HL-60 (cell line): ENCODE measurements at regions not wholly inside any gene's neighbourhood (a gene's known extent, or its start where the extent isn't known, plus 50 kb on each side); places are given as distances from the start of the nearest gene placed in this dataset.
"Not testable (repeated sequence)": the region's sequence is repeated elsewhere in the genome, so short reads cannot be mapped to it uniquely, and the experiment has no call there.

Source experiments
- DNase-seq, 2 experiments: peaks; one replicate each; pipeline ENCODE4 v3.0.0-alpha.2; 2010 to 2020; ENCODE audit warnings: low read depth in 1 of 2, low spot score in 1 of 2
- H3K27ac ChIP-seq: fragments of 250-450 bp; sonication (Bioruptor Pico); replicated peaks from 2 replicates; pipeline ENCODE4 v1.5.1; 2020; ENCODE audit warnings: mild to moderate bottlenecking, moderate library complexity
- H3K27me3 ChIP-seq: fragments of 250-450 bp; sonication (Bioruptor Pico); 2 replicates; pipeline ENCODE4 v1.5.1; 2021; ENCODE audit warnings: mild to moderate bottlenecking, moderate library complexity; ENCODE audit not compliant: insufficient read depth, poor library complexity, severe bottlenecking
- H3K4me3 ChIP-seq: replicated peaks from 2 replicates; pipeline ENCODE4 v1.5.1; 2011; ENCODE audit warnings: mild to moderate bottlenecking, control low read depth, low read length; ENCODE audit not compliant: insufficient read depth
- GABPA ChIP-seq: IDR thresholded peaks from 2 replicates; pipeline ENCODE4 v1.6.1; 2012; ENCODE audit warnings: low read depth
- POLR2AphosphoS5 ChIP-seq: IDR thresholded peaks from 2 replicates; pipeline ENCODE4 v1.6.1; 2012; ENCODE audit warnings: low read depth
- SPI1 ChIP-seq: IDR thresholded peaks from 2 replicates; pipeline ENCODE4 v1.6.1; 2012; ENCODE audit warnings: low read depth, mild to moderate bottlenecking, borderline replicate concordance
- TF ChIP-seq, protein P1 (sequence below): IDR thresholded peaks from 2 replicates; pipeline ENCODE4 v1.6.1; 2012; ENCODE audit warnings: low read depth; ENCODE audit not compliant: insufficient replicate concordance
- TF ChIP-seq, protein P2 (sequence below): IDR thresholded peaks from one replicate; pipeline ENCODE4 v1.5.1; 2011; ENCODE audit warnings: low read length, control low read depth, inconsistent platforms; ENCODE audit not compliant: insufficient read depth

DNA sequence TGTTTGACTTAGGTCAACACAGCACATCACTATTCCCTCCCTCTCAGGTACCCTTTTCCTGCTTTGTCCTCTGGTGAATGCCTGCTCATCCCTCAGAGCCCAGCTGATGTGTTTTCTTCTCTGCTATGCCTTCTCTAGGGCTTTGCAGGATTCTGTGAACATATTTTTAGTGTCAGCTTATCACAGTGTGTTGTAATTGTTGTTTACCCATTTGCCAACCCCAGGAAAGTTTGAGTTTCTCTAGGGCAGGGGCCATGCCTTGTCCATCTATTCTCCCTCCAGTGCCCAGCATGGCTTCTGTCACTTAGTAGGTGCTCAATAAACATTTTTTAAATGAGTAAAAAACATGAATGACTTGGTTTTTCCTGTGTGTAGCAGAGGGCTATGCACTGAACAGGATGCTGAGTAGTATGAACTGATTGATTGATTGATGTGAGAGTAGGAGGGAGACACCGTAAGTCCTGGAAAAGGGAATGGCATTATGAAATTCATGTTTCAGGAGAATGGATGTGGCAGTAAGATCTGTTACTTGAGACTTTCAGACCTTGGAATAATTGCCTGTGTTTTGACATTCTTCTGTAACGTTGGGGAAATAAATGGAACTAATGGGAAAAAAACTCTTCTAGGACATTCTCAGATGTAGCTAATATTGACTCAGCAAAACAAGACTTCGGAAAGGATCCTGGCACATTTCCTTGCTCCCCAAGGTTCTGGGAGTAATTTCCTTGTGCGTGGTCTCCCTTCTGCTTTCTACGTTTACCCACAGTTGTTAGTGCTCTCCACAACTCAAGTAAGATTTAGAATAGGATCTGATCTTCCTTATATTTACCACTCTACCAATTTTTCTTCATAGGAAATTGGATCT, 267.3 kb upstream of the TBL1XR1 start:
- no peak overlapping the region for H3K27ac ChIP-seq
- H3K4me3 ChIP-seq: no peak overlapping the region
- no peaks in the 10 kb centered on the region for H3K27me3 ChIP-seq
- TF ChIP-seq, protein P1, sequence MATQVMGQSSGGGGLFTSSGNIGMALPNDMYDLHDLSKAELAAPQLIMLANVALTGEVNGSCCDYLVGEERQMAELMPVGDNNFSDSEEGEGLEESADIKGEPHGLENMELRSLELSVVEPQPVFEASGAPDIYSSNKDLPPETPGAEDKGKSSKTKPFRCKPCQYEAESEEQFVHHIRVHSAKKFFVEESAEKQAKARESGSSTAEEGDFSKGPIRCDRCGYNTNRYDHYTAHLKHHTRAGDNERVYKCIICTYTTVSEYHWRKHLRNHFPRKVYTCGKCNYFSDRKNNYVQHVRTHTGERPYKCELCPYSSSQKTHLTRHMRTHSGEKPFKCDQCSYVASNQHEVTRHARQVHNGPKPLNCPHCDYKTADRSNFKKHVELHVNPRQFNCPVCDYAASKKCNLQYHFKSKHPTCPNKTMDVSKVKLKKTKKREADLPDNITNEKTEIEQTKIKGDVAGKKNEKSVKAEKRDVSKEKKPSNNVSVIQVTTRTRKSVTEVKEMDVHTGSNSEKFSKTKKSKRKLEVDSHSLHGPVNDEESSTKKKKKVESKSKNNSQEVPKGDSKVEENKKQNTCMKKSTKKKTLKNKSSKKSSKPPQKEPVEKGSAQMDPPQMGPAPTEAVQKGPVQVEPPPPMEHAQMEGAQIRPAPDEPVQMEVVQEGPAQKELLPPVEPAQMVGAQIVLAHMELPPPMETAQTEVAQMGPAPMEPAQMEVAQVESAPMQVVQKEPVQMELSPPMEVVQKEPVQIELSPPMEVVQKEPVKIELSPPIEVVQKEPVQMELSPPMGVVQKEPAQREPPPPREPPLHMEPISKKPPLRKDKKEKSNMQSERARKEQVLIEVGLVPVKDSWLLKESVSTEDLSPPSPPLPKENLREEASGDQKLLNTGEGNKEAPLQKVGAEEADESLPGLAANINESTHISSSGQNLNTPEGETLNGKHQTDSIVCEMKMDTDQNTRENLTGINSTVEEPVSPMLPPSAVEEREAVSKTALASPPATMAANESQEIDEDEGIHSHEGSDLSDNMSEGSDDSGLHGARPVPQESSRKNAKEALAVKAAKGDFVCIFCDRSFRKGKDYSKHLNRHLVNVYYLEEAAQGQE: no peak
- TF ChIP-seq POLR2AphosphoS5: no peak
- no peak for TF ChIP-seq GABPA
- TF ChIP-seq, protein P2, sequence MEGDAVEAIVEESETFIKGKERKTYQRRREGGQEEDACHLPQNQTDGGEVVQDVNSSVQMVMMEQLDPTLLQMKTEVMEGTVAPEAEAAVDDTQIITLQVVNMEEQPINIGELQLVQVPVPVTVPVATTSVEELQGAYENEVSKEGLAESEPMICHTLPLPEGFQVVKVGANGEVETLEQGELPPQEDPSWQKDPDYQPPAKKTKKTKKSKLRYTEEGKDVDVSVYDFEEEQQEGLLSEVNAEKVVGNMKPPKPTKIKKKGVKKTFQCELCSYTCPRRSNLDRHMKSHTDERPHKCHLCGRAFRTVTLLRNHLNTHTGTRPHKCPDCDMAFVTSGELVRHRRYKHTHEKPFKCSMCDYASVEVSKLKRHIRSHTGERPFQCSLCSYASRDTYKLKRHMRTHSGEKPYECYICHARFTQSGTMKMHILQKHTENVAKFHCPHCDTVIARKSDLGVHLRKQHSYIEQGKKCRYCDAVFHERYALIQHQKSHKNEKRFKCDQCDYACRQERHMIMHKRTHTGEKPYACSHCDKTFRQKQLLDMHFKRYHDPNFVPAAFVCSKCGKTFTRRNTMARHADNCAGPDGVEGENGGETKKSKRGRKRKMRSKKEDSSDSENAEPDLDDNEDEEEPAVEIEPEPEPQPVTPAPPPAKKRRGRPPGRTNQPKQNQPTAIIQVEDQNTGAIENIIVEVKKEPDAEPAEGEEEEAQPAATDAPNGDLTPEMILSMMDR: no peak
- no peak for TF ChIP-seq SPI1
- no peak for DNase-seq

DNA sequence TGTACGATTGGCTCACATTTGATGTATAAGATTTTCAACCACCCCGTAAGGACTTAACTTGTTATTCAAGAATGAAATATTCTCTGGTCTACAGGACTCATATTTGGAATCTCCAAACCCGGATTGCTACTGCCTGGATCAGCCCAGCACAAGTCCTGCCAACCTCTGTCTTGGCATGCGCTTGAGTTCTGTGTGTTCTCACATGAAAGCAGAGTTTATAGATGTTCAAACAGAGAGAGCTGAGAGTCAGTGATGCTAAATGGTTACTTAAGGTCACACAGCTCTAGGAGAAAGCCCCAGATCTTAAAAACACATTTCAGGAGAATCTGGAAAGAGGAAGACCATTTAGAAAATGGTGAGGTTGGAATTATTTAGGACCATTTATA, 268.0 kb upstream of the TBL1XR1 start:
- TF ChIP-seq SPI1 (no peak), GABPA (no peak), POLR2AphosphoS5 (no peak)
- TF ChIP-seq, protein P1: no peak
- TF ChIP-seq, protein P2: no peak
- no peak for DNase-seq
- no peak overlapping the region for H3K27ac ChIP-seq
- H3K4me3 ChIP-seq: no peak overlapping the region
- H3K27me3 ChIP-seq: no peaks in the 10 kb centered on the region

DNA sequence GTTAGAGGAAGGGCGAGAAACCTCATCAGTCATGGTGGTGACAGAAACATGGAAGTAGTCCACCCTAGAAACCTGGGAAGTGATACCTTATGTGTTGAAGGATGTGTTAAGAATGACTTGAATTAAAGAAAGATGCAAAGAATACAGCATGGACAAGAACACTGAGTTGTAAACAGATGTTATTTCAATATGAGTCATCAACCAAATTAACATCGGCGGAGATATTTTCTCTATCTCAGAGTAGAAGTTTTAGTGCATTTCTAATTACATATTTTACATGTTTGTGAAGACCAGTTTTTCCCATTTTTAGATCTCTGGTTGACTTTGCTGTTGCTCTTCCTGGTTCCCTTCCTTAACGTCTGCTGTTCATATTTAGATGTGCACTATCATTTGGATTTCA, 268.8 kb upstream of the TBL1XR1 start:
- Histone ChIP-seq H3K4me3 (no peak overlapping the region), H3K27ac (no peak overlapping the region), H3K27me3 (no peaks in the 10 kb centered on the region)
- DNase-seq: no peak
- TF ChIP-seq, protein P1: no peak
- TF ChIP-seq, protein P2: no peak
- TF ChIP-seq POLR2AphosphoS5 (no peak), GABPA (no peak), SPI1 (no peak)

DNA sequence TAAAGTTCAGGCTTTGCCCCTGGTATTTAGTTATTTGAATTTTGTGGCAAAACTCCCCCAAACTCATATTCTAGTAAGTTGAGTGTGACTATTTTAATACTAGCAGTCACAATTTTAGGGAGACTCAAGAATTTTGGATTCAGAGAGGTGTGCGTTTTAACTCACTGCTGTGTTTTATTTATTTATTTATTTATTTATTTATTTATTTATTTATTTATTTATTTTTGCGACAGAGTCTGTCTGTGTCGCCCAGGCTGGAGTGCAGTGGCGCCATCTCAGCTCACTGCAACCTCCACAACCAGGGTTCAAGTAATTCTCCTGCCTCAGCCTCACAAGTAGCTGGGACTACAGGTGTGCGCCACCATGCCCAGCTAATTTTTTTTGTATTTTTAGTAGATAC, 269.3 kb upstream of the TBL1XR1 start:
- not testable (repeated sequence) for H3K27ac ChIP-seq, H3K4me3 ChIP-seq, H3K27me3 ChIP-seq, DNase-seq
